Vagina (tissue), 2 donors: ENCODE measurements at regions not wholly inside any gene's neighbourhood (a gene's known extent, or its start where the extent isn't known, plus 50 kb on each side); places are given as distances from the start of the nearest gene placed in this dataset.

Experiments
- CTCF ChIP-seq, 3 experiments: fragments of 450-650 bp in 2 of 3; fragments of 200-600 bp in 1 of 3; sonication (generic) in 1 of 3; IDR thresholded peaks; one replicate each; pipeline ENCODE4 v1.5.1; 2017 to 2019; ENCODE audit warnings: antibody characterized with exemption in 3 of 3, mild to moderate bottlenecking in 2 of 3, moderate library complexity in 2 of 3
- POLR2A ChIP-seq, 2 donors: fragments of 450-650 bp; IDR thresholded peaks; one replicate each; pipeline ENCODE4 v1.6.1; 2017; ENCODE audit warnings: antibody characterized with exemption in 2 of 2, mild to moderate bottlenecking in 2 of 2, moderate library complexity in 2 of 2
- POLR2AphosphoS5 ChIP-seq, 2 donors: sonication (generic); formaldehyde crosslinking; IDR thresholded peaks; one replicate each; pipeline ENCODE4 v1.9.0; 2017; ENCODE audit warnings: antibody characterized with exemption in 2 of 2, mild to moderate bottlenecking in 2 of 2, low read depth in 1 of 2; ENCODE audit not compliant: insufficient read depth in 1 of 2

DNA sequence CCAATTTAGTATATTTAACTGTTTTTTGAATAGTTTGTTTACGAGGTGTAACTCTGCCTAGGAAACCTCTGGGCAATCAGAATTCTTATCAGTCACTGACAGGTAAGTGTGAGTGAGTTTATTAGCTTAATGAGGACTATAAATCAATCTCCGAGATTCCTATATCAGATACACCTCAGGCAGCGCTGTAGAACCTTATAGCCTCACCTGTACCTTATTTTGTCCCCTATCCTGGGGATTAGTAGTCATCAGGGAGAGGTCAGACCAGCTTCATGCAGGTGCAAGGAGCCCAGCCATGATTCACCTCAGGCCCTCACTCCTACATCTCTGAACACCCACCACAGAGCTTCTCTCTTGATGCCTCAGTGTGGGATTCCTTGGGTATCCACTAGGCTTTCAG, 256.0 kb downstream of the KTN1 start:
- TF ChIP-seq CTCF (IDR thresholded peaks at IDR 0.05) (no peak), POLR2A (IDR thresholded peaks at IDR 0.05) (no peak), POLR2AphosphoS5 (IDR thresholded peaks at IDR 0.05; ENCODE audit: insufficient read depth in 1 of 2, low read depth in 1 of 2) (no peak)
